Vagina (tissue), 2 donors: ENCODE measurements at regions not wholly inside any gene's neighbourhood (a gene's known extent, or its start where the extent isn't known, plus 50 kb on each side); places are given as distances from the start of the nearest gene placed in this dataset.

ENCODE experiments used
- CTCF ChIP-seq, 3 experiments: fragments of 450-650 bp in 2 of 3; fragments of 200-600 bp in 1 of 3; sonication (generic) in 1 of 3; IDR thresholded peaks; one replicate each; pipeline ENCODE4 v1.5.1; 2017 to 2019; ENCODE audit warnings: antibody characterized with exemption in 3 of 3, mild to moderate bottlenecking in 2 of 3, moderate library complexity in 2 of 3
- POLR2AphosphoS5 ChIP-seq, 2 donors: sonication (generic); formaldehyde crosslinking; IDR thresholded peaks; one replicate each; pipeline ENCODE4 v1.9.0; 2017; ENCODE audit warnings: antibody characterized with exemption in 2 of 2, mild to moderate bottlenecking in 2 of 2, low read depth in 1 of 2; ENCODE audit not compliant: insufficient read depth in 1 of 2

- TF ChIP-seq POLR2AphosphoS5 (IDR thresholded peaks at IDR 0.05; ENCODE audit: insufficient read depth in 1 of 2, low read depth in 1 of 2) (no peak), CTCF (IDR thresholded peaks at IDR 0.05) (no peak)
These were observed 1941.1 kb upstream of the C9orf72 start for GRCh38 chr9:29514336-29514735.
